KMS-11 (cell line): ENCODE measurements at regions not wholly inside any gene's neighbourhood (a gene's known extent, or its start where the extent isn't known, plus 50 kb on each side); places are given as distances from the start of the nearest gene placed in this dataset.

ENCODE experiments used
- H2AFZ ChIP-seq: fragments of 200-600 bp; sonication (generic); 2 replicates; pipeline ENCODE4 v1.6.1; 2016; ENCODE audit warnings: antibody characterized with exemption, mixed run types, low read depth
- H3K27ac ChIP-seq: fragments of 200-600 bp; sonication (generic); 2 replicates; pipeline ENCODE4 v1.6.1; 2016; ENCODE audit warnings: mild to moderate bottlenecking, mixed run types
- H3K27me3 ChIP-seq: fragments of 200-600 bp; sonication (generic); 2 replicates; pipeline ENCODE4 v1.6.1; 2017; ENCODE audit warnings: mild to moderate bottlenecking, low read depth, mixed run types, moderate library complexity; ENCODE audit not compliant: insufficient read depth
- H3K36me3 ChIP-seq: fragments of 200-600 bp; sonication (generic); 2 replicates; pipeline ENCODE4 v1.6.1; 2017; ENCODE audit warnings: mild to moderate bottlenecking, mixed run types; ENCODE audit not compliant: insufficient read depth
- H3K4me1 ChIP-seq: fragments of 200-600 bp; sonication (generic); 2 replicates; pipeline ENCODE4 v1.6.1; 2016; ENCODE audit warnings: mild to moderate bottlenecking, low read depth, mixed run types; ENCODE audit not compliant: poor library complexity, severe bottlenecking
- H3K4me2 ChIP-seq: fragments of 200-600 bp; sonication (generic); 2 replicates; pipeline ENCODE4 v1.7.0; 2016; ENCODE audit warnings: mild to moderate bottlenecking, mixed run types
- H3K4me3 ChIP-seq: fragments of 200-600 bp; sonication (generic); IDR thresholded peaks from 2 replicates; pipeline ENCODE4 v1.6.1; 2017; ENCODE audit warnings: low read depth, low read length, mixed read lengths; ENCODE audit not compliant: insufficient read depth
- H3K79me2 ChIP-seq: fragments of 200-600 bp; sonication (generic); 2 replicates; pipeline ENCODE4 v1.6.1; 2016; ENCODE audit warnings: low read depth, mixed run types; ENCODE audit not compliant: insufficient read depth
- H3K9ac ChIP-seq: fragments of 200-600 bp; sonication (generic); 2 replicates; pipeline ENCODE4 v1.6.1; 2016; ENCODE audit warnings: mild to moderate bottlenecking, mixed run types
- H4K20me1 ChIP-seq: fragments of 200-600 bp; sonication (generic); 2 replicates; pipeline ENCODE4 v1.6.1; 2016; ENCODE audit warnings: mild to moderate bottlenecking, mixed run types; ENCODE audit not compliant: insufficient read depth
- CTCF ChIP-seq: fragments of 200-600 bp; sonication (generic); conservative IDR thresholded peaks from 2 replicates; pipeline ENCODE4 v1.6.1; 2017; ENCODE audit warnings: low read depth, mild to moderate bottlenecking, antibody characterized with exemption, low read length, moderate library complexity, mixed read lengths

- no peak for TF ChIP-seq CTCF
- H2AFZ ChIP-seq, result no peak overlapping the region
- no peak overlapping the region for H3K27ac ChIP-seq
Observed at GRCh38 chr16:6381896-6382295, 950.7 kb upstream of the RBFOX1 start.

GRCh38 chr16:6377956-6378355 lies 954.7 kb upstream of the RBFOX1 start:
- no peak overlapping the region for H3K4me2 ChIP-seq
- TF ChIP-seq CTCF, result no peak
- H3K4me1 ChIP-seq, result no peaks in the 10 kb centered on the region
- no peak overlapping the region for H2AFZ ChIP-seq
- no peak overlapping the region for H3K4me3 ChIP-seq
- H3K27ac ChIP-seq, result no peak overlapping the region
- no peaks in the 10 kb centered on the region for H3K27me3 ChIP-seq
- no peaks in the 10 kb centered on the region for H3K36me3 ChIP-seq
- H3K9ac ChIP-seq, result no peak overlapping the region
- H3K79me2 ChIP-seq, result no peaks in the 10 kb centered on the region
- no peaks in the 10 kb centered on the region for H4K20me1 ChIP-seq

More at GRCh38 chr16:6381896-6382295, 950.7 kb upstream of the RBFOX1 start:
- no peaks in the 10 kb centered on the region for H3K36me3 ChIP-seq
- H3K4me3 ChIP-seq, result no peak overlapping the region
- H3K4me1 ChIP-seq, result no peaks in the 10 kb centered on the region
- no peaks in the 10 kb centered on the region for H4K20me1 ChIP-seq
- no peaks in the 10 kb centered on the region for H3K27me3 ChIP-seq
- H3K9ac ChIP-seq, result no peak overlapping the region
- H3K4me2 ChIP-seq, result no peak overlapping the region
- H3K79me2 ChIP-seq, result no peaks in the 10 kb centered on the region

GRCh38 chr16:6375465-6376075 lies 957.1 kb upstream of the RBFOX1 start:
- no peak for TF ChIP-seq CTCF
- H3K79me2 ChIP-seq, result no peaks in the 10 kb centered on the region
- H3K27me3 ChIP-seq, result no peaks in the 10 kb centered on the region
- H2AFZ ChIP-seq, result no peak overlapping the region
- H3K4me1 ChIP-seq, result no peaks in the 10 kb centered on the region
- no peak overlapping the region for H3K4me3 ChIP-seq
- H3K27ac ChIP-seq, result no peak overlapping the region
- no peaks in the 10 kb centered on the region for H3K36me3 ChIP-seq
- no peak overlapping the region for H3K4me2 ChIP-seq
- no peak overlapping the region for H3K9ac ChIP-seq
- H4K20me1 ChIP-seq, result no peaks in the 10 kb centered on the region

- Histone ChIP-seq H3K4me2 (no peak overlapping the region), H3K4me1 (no peaks in the 10 kb centered on the region), H3K9ac (no peak overlapping the region), H3K4me3 (no peak overlapping the region), H3K36me3 (no peaks in the 10 kb centered on the region), H3K79me2 (no peaks in the 10 kb centered on the region), H4K20me1 (no peaks in the 10 kb centered on the region), H2AFZ (no peak overlapping the region), H3K27ac (no peak overlapping the region), H3K27me3 (no peaks in the 10 kb centered on the region)
- no peak for TF ChIP-seq CTCF
Observed at GRCh38 chr16:6374821-6375220, 957.8 kb upstream of the RBFOX1 start.
